ENCODE measurements at regions not wholly inside any gene's neighbourhood (a gene's known extent, or its start where the extent isn't known, plus 50 kb on each side); places are given as distances from the start of the nearest gene placed in this dataset.

DNA sequence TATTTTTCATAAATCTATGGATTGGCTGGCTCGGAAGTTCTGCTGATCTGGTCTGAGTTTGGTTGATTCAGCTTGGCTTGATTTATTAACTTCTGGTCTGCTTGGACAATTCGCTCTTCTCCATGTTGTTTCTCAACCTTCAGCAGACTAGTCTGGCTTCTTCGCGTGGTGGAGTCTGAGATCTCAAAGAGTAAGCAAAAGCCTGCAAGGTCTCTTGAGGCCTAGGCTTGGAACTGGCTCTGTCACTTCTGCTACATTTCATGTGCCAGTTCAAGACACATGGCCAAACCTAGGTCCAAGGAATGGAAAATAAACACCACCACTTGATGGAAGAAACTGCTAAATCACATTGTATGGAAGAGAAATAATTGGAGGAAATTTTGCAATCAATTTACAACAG lies 115.1 kb upstream of the JAG1 start:
- TF ChIP-seq POLR2A (IDR thresholded peaks at IDR 0.05; ENCODE audit: low read depth, low read length) (no peak), POLR2AphosphoS5 (IDR thresholded peaks at IDR 0.05; ENCODE audit: low read depth, low read length) (no peak), SPI1 (IDR thresholded peaks at IDR 0.05; ENCODE audit: low read depth, low read length) (no peak), POU2F2 (IDR thresholded peaks at IDR 0.05; ENCODE audit: low read depth, low read length) (no peak), TAF1 (IDR thresholded peaks at IDR 0.05; ENCODE audit: low read depth, low read length) (no peak)
